KOPT-K1 (cell line): ENCODE measurements at regions not wholly inside any gene's neighbourhood (a gene's known extent, or its start where the extent isn't known, plus 50 kb on each side); places are given as distances from the start of the nearest gene placed in this dataset.
"Not testable (repeated sequence)": the region's sequence is repeated elsewhere in the genome, so short reads cannot be mapped to it uniquely, and the experiment has no call there.

ENCODE experiments used
- H3K27ac ChIP-seq: fragments of 200-600 bp; sonication (generic); 2 replicates; pipeline ENCODE4 v1.5.1; 2016; ENCODE audit warnings: antibody characterized with exemption, mild to moderate bottlenecking, low read depth, low read length; ENCODE audit not compliant: poor library complexity, severe bottlenecking
- H3K36me3 ChIP-seq: fragments of 200-600 bp; sonication (generic); 2 replicates; pipeline ENCODE4 v1.5.1; 2017; ENCODE audit warnings: antibody characterized with exemption, mild to moderate bottlenecking, low read length, moderate library complexity; ENCODE audit not compliant: insufficient read depth
- H3K9me3 ChIP-seq: fragments of 200-600 bp; sonication (generic); 2 replicates; pipeline ENCODE4 v1.5.1; 2017; ENCODE audit warnings: antibody characterized with exemption, low read length, mild to moderate bottlenecking; ENCODE audit not compliant: insufficient read depth, poor library complexity, severe bottlenecking

DNA sequence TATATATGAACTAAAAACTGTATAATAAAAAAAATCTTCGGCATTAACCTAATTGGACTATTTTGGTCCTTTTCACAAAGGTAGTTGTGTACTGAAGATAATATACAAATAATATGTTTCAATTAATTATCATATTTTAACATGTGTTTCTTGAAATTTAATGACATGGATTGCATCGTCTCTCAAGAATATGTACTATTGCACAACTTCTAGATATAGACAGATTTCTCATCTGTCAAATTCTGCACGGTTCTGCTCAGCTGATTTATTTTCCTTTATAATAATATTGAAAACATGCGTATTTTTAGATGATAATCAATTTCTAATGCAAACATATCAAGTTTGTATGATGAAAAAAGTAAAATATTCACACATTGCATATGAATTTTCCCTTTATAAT is 498.7 kb upstream of the PABPC4L start:
- Histone ChIP-seq H3K9me3 (no peaks in the 10 kb centered on the region), H3K27ac (no peak overlapping the region), H3K36me3 (no peaks in the 10 kb centered on the region)

DNA sequence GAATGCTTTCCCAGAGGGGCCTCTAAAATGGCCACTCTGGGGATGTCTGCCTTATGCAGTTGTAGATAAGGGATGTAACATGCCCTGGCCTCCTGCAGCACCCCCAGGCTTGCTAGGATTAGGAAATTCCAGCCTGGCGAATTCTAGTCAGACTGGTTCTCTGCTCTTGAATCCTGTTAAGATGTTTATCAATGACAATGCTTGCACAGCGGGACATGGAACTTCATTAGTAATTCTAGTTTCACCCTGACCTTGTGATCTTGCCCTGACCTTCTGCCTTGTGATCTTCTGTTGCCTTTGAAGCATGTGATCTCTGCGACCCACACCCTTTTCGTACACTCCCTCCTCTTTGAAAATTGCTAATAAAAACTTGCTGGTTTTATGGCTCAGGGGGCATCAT is 497.2 kb upstream of the PABPC4L start:
- not testable (repeated sequence) for H3K36me3 ChIP-seq, H3K9me3 ChIP-seq, H3K27ac ChIP-seq

DNA sequence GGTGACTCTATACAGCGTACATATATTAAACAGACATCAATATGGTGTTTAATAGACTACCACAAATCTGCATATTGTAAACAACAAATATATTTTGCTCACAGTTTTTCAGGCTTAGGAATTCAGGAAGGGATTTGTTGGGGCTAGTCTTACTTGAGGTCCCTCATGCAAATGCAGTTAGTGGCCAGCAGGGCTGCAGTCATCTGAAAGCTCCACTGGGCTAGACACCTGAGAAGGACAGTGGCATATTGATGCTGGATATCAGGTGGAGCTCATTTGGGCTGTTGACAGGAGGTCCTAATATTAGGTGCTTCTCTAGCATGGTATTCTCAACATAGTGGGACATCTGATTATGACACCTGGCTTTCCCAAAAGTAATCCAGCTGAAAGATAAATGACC is 493.8 kb upstream of the PABPC4L start:
- no peaks in the 10 kb centered on the region for H3K36me3 ChIP-seq
- H3K9me3 ChIP-seq: no peaks in the 10 kb centered on the region
- no peak overlapping the region for H3K27ac ChIP-seq

DNA sequence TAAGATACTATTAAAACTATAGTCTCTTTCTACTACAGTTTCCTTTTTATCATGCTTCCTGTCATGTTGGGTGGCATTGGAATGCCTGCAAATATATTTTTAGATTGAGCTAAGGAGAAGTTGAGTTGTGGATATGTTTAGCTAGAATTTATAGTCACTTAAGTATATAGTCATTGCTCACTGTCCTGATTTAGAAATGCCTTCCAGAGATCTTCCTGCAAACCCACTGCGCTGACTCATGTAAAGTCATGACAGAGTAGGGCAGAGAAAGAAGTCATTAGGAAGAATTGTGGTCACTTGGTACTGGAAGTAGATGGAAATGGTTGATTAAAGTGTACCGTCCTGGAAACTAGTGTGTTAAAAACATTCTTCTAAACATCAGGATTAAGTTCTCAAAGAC is 490.3 kb upstream of the PABPC4L start:
- H3K36me3 ChIP-seq: no peaks in the 10 kb centered on the region
- H3K9me3 ChIP-seq: no peaks in the 10 kb centered on the region
- no peak overlapping the region for H3K27ac ChIP-seq

DNA sequence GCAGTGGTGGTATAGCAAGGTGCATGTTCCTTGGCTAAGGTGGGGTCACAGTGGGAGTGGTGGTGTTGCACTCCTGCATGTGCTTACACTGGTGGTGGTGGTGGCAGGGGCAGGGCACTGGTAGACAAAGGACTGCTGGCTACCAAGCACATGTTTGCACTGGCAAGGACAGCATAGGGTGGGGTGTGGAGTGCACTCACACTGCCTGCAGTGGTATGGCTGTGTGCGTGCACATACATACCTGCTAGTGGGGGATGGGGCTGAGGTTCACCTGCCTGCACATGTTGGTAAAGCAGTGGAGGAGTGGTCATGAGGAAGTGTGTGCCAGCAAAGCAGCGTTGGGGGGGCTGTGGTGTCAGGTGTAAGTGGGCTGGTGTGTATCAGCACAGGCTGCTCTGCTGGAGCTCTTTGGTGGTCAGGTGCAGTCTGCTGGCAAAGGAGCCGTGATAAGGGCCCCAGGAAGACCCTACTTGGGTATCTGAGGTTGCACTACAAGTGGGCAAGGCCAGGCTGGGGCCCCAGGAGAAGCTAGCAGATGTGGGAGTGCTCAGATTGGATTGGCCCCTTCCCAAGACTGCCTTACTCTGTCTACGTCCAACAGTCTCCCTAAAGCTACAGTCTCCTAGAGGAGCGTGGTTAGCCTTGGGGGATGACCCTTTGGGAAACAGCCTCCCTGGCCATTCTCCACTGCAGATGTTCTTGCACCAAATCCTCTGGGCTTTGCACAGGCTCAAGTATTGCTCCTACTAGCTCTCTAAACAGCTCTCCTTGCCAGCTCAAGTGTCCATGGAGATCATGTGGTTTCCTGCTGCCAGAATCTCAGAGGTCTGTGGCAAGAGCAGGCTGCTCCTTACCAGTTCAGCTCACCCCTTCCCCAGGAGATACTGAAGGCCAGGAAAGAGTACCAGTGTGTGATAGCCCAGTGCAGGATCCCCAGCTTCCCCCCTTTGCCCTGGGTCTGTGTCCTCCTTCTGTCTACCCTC is 486.3 kb upstream of the PABPC4L start:
- H3K9me3 ChIP-seq: no peaks in the 10 kb centered on the region
- no peak overlapping the region for H3K27ac ChIP-seq
- H3K36me3 ChIP-seq: no peaks in the 10 kb centered on the region

DNA sequence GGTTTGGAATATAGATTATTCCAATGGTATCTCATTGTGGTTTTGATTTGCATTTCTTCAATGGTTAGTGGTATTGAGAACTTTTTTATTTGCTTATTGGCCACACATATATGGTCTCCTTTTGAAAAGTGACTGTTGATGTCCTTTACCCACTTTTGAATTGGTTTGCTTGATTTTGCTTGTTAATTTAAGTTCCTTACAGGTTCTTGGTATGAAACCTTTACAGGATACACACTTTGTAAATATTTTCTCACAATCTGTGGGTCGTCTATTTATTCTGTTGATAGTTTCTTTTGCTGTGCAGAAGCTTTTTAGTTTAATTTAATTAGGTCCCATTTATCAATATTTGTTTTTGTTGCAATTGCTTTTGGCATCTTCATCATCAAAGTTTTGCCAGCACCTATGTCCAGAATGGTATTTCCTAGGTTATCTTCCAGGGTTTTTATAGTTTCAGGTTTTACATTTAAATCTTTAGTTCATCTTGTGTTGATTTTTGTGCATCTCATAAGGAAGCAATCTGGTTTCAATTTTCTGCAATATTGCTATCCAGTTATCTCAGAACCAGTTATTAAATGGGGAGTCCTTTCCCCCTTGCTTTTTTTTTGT is 475.7 kb upstream of the PABPC4L start:
- Histone ChIP-seq H3K9me3 (no peaks in the 10 kb centered on the region), H3K27ac (no peak overlapping the region), H3K36me3 (no peaks in the 10 kb centered on the region)

DNA sequence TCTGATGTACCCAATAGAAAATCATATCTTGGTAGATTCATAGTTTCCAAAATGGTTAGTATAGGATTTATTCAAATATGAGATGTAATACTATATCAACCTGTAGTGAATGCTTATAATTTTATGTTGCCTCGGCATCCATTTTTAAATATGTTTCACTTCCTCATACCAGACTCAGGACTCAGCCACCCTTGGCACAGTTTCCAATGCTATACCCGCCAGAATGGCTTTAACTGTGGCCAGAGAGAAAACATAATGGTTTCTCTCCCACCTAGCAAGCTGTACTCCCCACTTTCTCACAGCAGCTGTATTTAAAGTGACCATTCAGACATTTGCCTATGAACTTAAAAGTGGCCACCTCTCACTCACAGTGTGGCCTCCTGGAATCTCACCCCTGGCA is 466.6 kb upstream of the PABPC4L start:
- Histone ChIP-seq H3K36me3 (no peaks in the 10 kb centered on the region), H3K27ac (no peak overlapping the region), H3K9me3 (peaks cover 4% of the 10 kb centered on the region)

DNA sequence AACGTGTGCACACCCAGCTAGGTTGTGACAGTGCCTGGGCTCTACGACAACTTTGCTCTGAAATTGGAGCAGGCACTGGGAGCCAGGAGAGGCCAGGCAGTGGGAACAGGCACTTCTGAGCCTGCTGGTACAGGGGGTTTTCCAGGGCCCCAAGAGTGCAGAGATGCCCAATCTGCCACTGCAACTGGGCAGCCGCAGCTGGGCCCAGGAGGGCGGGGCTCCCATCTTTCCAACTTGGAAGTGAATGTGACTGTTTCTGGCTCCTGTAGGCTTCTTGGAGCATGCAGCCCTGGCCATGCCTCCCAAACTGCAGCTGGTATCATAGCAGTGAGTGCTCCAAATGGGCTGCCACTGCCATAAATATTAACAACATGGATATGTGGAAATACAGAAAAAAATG is 465.1 kb upstream of the PABPC4L start:
- Histone ChIP-seq H3K36me3 (no peaks in the 10 kb centered on the region), H3K9me3 (peaks cover 4% of the 10 kb centered on the region)

DNA sequence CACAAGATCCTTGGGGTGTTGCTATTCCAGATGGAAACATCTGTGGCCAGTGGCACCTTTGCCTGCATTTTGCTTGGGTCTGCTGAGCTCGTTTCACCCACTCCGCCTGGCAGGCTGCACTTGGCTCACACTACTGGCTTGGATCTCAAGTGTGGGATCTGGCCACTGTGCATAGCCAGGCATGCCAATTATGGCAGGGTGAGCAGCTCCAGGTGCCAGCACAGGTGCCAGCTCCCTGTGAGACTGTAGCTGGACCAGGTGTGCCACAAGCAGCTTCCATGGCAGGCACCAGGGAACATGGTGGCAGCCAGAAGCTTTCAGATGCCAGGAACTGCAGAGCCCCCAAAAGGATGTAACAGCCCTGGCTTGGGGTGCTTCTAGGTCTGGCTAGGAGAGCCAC is 463.8 kb upstream of the PABPC4L start:
- no peak overlapping the region for H3K27ac ChIP-seq
- peaks cover 4% of the 10 kb centered on the region for H3K9me3 ChIP-seq
- H3K36me3 ChIP-seq: no peaks in the 10 kb centered on the region

More for the DNA sequence above, 465.1 kb upstream of the PABPC4L start:
- no peak overlapping the region for H3K27ac ChIP-seq

DNA sequence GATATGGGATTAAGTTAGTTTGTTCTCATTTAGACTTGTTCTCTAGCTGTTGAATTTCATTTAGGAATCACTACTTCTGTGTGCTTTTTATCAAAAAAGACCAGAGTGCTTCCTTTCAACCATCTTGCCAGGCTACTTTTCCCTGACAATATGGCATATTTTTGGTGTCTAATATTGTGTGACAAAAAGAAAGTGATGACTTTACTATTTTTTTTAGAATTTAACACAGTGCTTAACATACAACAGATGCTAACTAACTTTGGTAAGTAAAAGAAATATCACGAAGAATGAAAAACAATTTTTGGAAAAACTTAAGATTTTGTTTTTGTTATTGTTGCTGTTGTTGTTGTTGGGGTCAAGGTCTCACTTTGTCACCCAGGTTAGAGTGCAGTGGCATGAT is 462.2 kb upstream of the PABPC4L start:
- Histone ChIP-seq H3K27ac (no peak overlapping the region), H3K9me3 (peaks cover 4% of the 10 kb centered on the region), H3K36me3 (no peaks in the 10 kb centered on the region)

DNA sequence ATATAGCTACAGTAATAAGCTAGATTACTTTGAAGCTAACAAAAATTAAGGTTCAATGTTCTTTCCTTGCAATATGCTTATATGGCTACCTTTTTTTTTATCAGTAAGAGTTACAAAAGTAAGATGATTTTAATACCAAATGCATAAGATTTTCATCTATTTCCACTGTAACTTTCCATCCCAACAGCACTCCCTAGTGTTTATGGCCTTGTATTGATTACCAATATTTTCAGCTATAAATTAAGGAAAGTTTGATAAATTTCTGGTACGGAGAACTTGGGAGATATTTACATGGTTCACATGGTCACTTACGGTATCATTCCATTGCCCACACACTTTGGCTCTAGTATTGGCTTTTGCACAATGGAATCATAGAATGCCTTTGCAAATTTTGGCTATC is 448.9 kb upstream of the PABPC4L start:
- Histone ChIP-seq H3K9me3 (no peaks in the 10 kb centered on the region), H3K36me3 (no peaks in the 10 kb centered on the region), H3K27ac (no peak overlapping the region)

DNA sequence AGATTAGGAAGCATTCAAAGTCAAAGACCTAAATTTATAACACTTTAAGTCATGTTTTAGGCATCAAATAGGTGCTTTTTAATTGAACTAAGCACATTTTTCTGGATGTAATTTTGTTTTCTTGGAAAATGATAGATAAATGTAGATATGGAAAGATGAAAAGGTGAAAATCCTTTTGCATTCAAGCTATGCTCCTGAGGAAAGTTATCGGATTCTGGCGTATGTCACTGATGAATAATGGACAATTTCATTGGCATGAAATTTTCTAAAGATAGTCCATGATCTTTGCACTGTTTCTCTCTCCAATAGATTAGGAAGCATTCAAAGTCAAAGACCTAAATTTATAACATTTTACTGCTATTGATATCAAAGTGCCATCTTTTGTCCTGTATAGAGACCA is 444.2 kb upstream of the PABPC4L start:
- H3K27ac ChIP-seq: no peak overlapping the region
- H3K36me3 ChIP-seq: no peaks in the 10 kb centered on the region
- no peaks in the 10 kb centered on the region for H3K9me3 ChIP-seq

DNA sequence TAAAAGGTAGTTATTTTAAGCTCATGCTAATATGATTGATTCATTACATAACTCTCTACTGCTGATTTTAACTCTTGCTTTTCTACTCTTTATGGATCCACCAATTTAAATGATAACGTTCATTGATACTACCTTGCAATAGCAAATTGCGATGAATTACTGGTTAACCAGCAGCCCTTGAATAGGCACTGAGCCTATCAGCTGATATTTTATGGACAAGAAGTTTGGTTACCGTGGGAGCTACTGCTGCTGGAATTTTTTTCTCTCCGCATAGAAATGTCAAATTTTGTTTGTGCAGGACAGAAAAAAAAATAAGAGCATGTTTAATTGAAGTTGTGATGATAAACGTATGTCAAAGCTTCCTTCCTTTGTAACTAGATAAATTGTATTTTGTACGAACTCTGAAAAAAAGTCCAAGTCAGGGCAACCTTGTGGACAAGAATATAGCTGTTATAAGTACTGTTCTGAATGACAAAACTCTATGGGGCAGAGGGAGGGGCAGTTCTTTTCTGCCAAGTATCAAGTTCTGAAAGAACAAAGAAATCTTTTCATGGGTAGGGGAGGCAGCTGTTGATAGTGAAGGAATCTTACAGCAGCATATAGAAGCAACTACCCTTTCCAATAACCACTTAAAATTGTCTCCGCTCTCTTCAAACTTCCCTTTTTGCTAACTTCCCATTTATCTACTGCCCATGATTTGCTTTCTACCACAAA is 434.9 kb upstream of the PABPC4L start:
- Histone ChIP-seq H3K9me3 (no peaks in the 10 kb centered on the region), H3K27ac (no peak overlapping the region), H3K36me3 (no peaks in the 10 kb centered on the region)

DNA sequence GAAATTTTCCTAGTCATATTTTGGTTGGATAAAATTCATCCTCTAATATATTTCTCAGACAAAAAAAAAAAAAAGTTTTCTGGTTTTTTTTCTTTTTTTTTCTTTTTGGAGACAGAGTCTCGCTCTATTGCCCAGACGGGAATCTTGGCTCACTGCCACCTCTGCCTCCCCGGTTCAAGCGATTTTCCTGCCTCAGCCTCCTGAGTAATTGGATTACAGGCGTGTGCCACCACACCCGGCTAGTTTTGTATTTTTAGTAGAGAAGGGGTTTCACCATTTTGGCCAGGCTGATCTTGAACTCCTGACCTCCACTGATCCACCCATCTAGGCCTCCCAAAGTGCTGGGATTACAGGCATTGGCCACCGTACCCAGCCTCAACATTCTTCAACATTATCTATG is 432.7 kb upstream of the PABPC4L start:
- H3K9me3 ChIP-seq: no peaks in the 10 kb centered on the region
- no peak overlapping the region for H3K27ac ChIP-seq
- H3K36me3 ChIP-seq: no peaks in the 10 kb centered on the region

DNA sequence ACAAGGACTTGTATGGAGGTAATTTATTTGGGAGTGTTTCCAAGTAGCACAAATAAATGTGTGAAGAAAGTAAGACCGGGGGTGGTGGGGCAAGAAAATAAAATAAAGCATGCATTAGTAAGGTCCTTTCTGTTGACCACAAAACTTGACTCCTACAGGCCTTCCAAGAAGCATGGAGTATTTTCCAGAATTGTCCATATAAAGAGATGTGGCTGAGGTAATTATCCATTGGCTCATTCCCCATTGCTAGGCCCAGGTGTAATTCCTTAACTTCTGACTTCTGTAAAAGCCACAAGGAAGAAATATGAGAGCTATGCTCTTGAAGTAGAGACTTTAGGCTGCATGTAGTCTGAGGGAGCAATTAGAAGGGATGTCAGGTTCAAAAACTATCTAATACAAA is 430.5 kb upstream of the PABPC4L start:
- Histone ChIP-seq H3K36me3 (no peaks in the 10 kb centered on the region), H3K9me3 (no peaks in the 10 kb centered on the region), H3K27ac (no peak overlapping the region)
